CD4-positive, CD25-positive, alpha-beta regulatory T cell (primary cell): ENCODE measurements at regions not wholly inside any gene's neighbourhood (a gene's known extent, or its start where the extent isn't known, plus 50 kb on each side); places are given as distances from the start of the nearest gene placed in this dataset.

Experiments used
- ATAC-seq, 2 donors: fragments of 150-1000 bp; cut with Tn5 transposase; one replicate each; pipeline ENCODE4 v1.10.0; 2021; ENCODE audit warnings: low read depth in 2 of 2, moderate number of reproducible peaks in 2 of 2, moderate library complexity in 1 of 2
- DNase-seq, 3 donors: peaks; one replicate each; pipeline versions ENCODE4 v3.0.0 to v3.0.0-alpha.2; 2012 to 2022; ENCODE audit warnings: mixed read lengths in 1 of 3
- H3K27ac ChIP-seq: one replicate; pipeline ENCODE4 v1.7.0; 2013; ENCODE audit warnings: mild to moderate bottlenecking, low read length; ENCODE audit not compliant: insufficient read depth, poor library complexity, severe bottlenecking
- H3K27me3 ChIP-seq: one replicate; pipeline ENCODE4 v1.7.0; 2013; ENCODE audit warnings: low read length; ENCODE audit not compliant: control insufficient read depth, insufficient read depth
- H3K36me3 ChIP-seq: one replicate; pipeline ENCODE4 v1.7.0; 2013; ENCODE audit warnings: mild to moderate bottlenecking, low read length, moderate library complexity; ENCODE audit not compliant: control insufficient read depth, insufficient read depth
- H3K4me1 ChIP-seq: 2 replicates; pipeline ENCODE4 v1.7.0; 2013; ENCODE audit warnings: mild to moderate bottlenecking, low read length; ENCODE audit not compliant: insufficient read depth, control insufficient read depth, poor library complexity, severe bottlenecking
- H3K4me3 ChIP-seq: one replicate; pipeline ENCODE4 v1.7.0; 2013; ENCODE audit warnings: low read depth, mild to moderate bottlenecking, low read length, moderate library complexity
- H3K9me3 ChIP-seq, 2 experiments: 1 replicate in 1 of 2; 2 replicates in 1 of 2; pipeline ENCODE4 v1.7.0; 2013; ENCODE audit warnings: low read length in 2 of 2, mild to moderate bottlenecking in 1 of 2, moderate library complexity in 1 of 2; ENCODE audit not compliant: control insufficient read depth in 2 of 2
- H3K27ac Mint-ChIP-seq, 3 donors: one replicate each; pipeline ENCODE4 v1.8.0; 2020 to 2022; ENCODE audit warnings: mild to moderate bottlenecking in 3 of 3, mixed read lengths in 3 of 3, moderate library complexity in 2 of 3
- H3K27me3 Mint-ChIP-seq: one replicate; pipeline ENCODE4 v1.8.0; 2022; ENCODE audit warnings: mild to moderate bottlenecking, mixed read lengths
- H3K36me3 Mint-ChIP-seq: one replicate; pipeline ENCODE4 v1.8.0; 2020; ENCODE audit warnings: mixed read lengths
- H3K4me1 Mint-ChIP-seq, 4 donors: one replicate each; pipeline ENCODE4 v1.8.0; 2020 to 2022; ENCODE audit warnings: mixed read lengths in 4 of 4, mild to moderate bottlenecking in 1 of 4
- H3K4me3 Mint-ChIP-seq, 4 donors: one replicate each; pipeline ENCODE4 v1.8.0; 2020 to 2022; ENCODE audit warnings: mild to moderate bottlenecking in 4 of 4, mixed read lengths in 4 of 4, moderate library complexity in 3 of 4
- H3K9me3 Mint-ChIP-seq, 7 donors: one replicate each; pipeline ENCODE4 v1.8.0; 2020 to 2022; ENCODE audit warnings: mixed read lengths in 7 of 7, mild to moderate bottlenecking in 3 of 7, moderate library complexity in 2 of 7

DNA sequence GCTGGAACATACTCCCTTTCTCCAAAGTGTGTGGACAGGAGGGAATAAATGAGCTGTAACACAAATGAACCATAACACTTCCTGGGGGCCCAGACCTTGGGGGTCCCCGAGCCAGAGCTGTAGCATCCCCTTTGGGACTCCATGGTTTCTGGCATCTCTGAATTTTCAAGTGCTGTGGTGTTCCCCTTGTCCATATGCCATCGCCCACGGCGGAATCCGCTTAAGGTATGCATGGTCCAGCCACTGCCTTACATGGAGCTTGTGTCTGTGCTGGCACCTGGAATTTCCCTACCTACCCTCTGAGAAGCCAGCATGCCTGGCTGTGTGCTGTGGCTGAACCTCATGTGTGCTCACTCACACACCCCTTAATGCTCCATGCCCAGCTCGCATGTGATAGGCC is 943.6 kb downstream of the SLITRK1 start:
- no peaks in the 10 kb centered on the region for H3K4me1 Mint-ChIP-seq
- H3K4me3 Mint-ChIP-seq, result no peak overlapping the region
- Histone ChIP-seq H3K4me1 (no peaks in the 10 kb centered on the region), H3K27ac (no peak overlapping the region), H3K4me3 (no peak overlapping the region), H3K27me3 (no peaks in the 10 kb centered on the region), H3K36me3 (no peaks in the 10 kb centered on the region), H3K9me3 (no peaks in the 10 kb centered on the region)
- peaks cover 2 to 9% (median 6%) of the 10 kb centered on the region in 7 donors for H3K9me3 Mint-ChIP-seq
- DNase-seq, result no peak
- ATAC-seq, result no peak
- H3K27ac Mint-ChIP-seq, result no peak overlapping the region
- H3K27me3 Mint-ChIP-seq, result no peaks in the 10 kb centered on the region
- H3K36me3 Mint-ChIP-seq, result no peaks in the 10 kb centered on the region

GRCh38 chr13:82934000-82934399 is 948.3 kb downstream of the SLITRK1 start:
- no peaks in the 10 kb centered on the region for H3K9me3 ChIP-seq
- no peaks in the 10 kb centered on the region for H3K36me3 Mint-ChIP-seq
- H3K27ac ChIP-seq, result no peak overlapping the region
- peaks cover 3 to 20% (median 4%) of the 10 kb centered on the region in 7 donors for H3K9me3 Mint-ChIP-seq
- H3K27ac Mint-ChIP-seq, result no peak overlapping the region
- H3K4me1 Mint-ChIP-seq, result no peaks in the 10 kb centered on the region
- H3K4me3 ChIP-seq, result no peak overlapping the region
- H3K4me3 Mint-ChIP-seq, result no peak overlapping the region
- H3K4me1 ChIP-seq, result no peaks in the 10 kb centered on the region
- H3K36me3 ChIP-seq, result no peaks in the 10 kb centered on the region
- no peaks in the 10 kb centered on the region for H3K27me3 Mint-ChIP-seq
- no peaks in the 10 kb centered on the region for H3K27me3 ChIP-seq
- ATAC-seq, result no peak
- no peak for DNase-seq

DNA sequence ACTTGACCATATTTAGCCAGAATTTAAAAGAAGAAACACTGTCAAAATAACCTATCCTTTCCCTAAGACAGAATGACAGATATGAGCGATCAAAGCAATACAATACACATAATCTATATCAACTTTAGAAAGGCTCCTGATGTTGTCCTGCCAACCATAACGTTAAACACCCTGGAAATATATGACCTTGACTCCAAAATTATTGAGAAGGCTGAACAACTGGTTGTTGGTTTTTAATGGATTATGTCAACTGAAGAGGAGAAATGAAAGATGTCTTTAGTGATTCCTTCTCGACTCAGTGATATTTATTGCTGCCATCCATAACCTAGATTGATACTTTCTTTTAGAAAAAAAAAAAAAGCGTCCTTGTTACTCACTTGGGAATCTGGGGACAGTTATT is 957.2 kb downstream of the SLITRK1 start:
- no peaks in the 10 kb centered on the region for H3K36me3 Mint-ChIP-seq
- Histone ChIP-seq H3K4me3 (no peak overlapping the region), H3K4me1 (no peaks in the 10 kb centered on the region), H3K27ac (no peak overlapping the region), H3K27me3 (no peaks in the 10 kb centered on the region), H3K36me3 (no peaks in the 10 kb centered on the region), H3K9me3 (no peaks in the 10 kb centered on the region)
- H3K9me3 Mint-ChIP-seq, result peaks cover 0 to 17% (median 3%) of the 10 kb centered on the region in 7 donors
- DNase-seq (no peak), ATAC-seq (no peak)
- no peak overlapping the region for H3K4me3 Mint-ChIP-seq
- no peaks in the 10 kb centered on the region for H3K4me1 Mint-ChIP-seq
- H3K27me3 Mint-ChIP-seq, result no peaks in the 10 kb centered on the region
- no peak overlapping the region for H3K27ac Mint-ChIP-seq

- no peaks in the 10 kb centered on the region for H3K36me3 Mint-ChIP-seq
- no peak overlapping the region for H3K27ac Mint-ChIP-seq
- no peak for ATAC-seq
- H3K4me1 Mint-ChIP-seq, result no peaks in the 10 kb centered on the region
- Histone ChIP-seq H3K9me3 (no peaks in the 10 kb centered on the region), H3K4me3 (no peak overlapping the region), H3K27me3 (no peaks in the 10 kb centered on the region), H3K4me1 (no peaks in the 10 kb centered on the region), H3K27ac (no peak overlapping the region), H3K36me3 (no peaks in the 10 kb centered on the region)
- no peak for DNase-seq
- H3K27me3 Mint-ChIP-seq, result no peaks in the 10 kb centered on the region
- peaks cover 0 to 14% (median 5%) of the 10 kb centered on the region in 7 donors for H3K9me3 Mint-ChIP-seq
- no peak overlapping the region for H3K4me3 Mint-ChIP-seq
Measured at GRCh38 chr13:82917984-82918383, 964.3 kb downstream of the SLITRK1 start.

- no peaks in the 10 kb centered on the region for H3K36me3 ChIP-seq
- H3K4me3 ChIP-seq, result no peak overlapping the region
- no peak overlapping the region for H3K27ac Mint-ChIP-seq
- peaks cover 0 to 16% (median 2%) of the 10 kb centered on the region in 7 donors for H3K9me3 Mint-ChIP-seq
- no peaks in the 10 kb centered on the region for H3K27me3 ChIP-seq
- peaks cover 0 to 4% of the 10 kb centered on the region in 2 experiments for H3K9me3 ChIP-seq
- ATAC-seq (no peak), DNase-seq (no peak)
- no peak overlapping the region for H3K27ac ChIP-seq
- H3K4me1 ChIP-seq, result no peaks in the 10 kb centered on the region
- no peaks in the 10 kb centered on the region for H3K36me3 Mint-ChIP-seq
- no peak overlapping the region for H3K4me3 Mint-ChIP-seq
- H3K4me1 Mint-ChIP-seq, result no peaks in the 10 kb centered on the region
- H3K27me3 Mint-ChIP-seq, result no peaks in the 10 kb centered on the region
Measured at GRCh38 chr13:82912564-82912963, 969.7 kb downstream of the SLITRK1 start.

GRCh38 chr13:82905071-82905470 is 977.2 kb downstream of the SLITRK1 start:
- Mint-ChIP-seq H3K27me3 (no peaks in the 10 kb centered on the region), H3K4me1 (no peaks in the 10 kb centered on the region), H3K36me3 (no peaks in the 10 kb centered on the region), H3K27ac (no peak overlapping the region), H3K9me3 (peaks cover 0 to 22% (median 4%) of the 10 kb centered on the region in 7 donors), H3K4me3 (no peak overlapping the region)
- Histone ChIP-seq H3K9me3 (peaks cover 1 to 4% of the 10 kb centered on the region in 2 experiments), H3K4me3 (no peak overlapping the region), H3K27me3 (no peaks in the 10 kb centered on the region), H3K27ac (no peak overlapping the region), H3K36me3 (no peaks in the 10 kb centered on the region), H3K4me1 (no peaks in the 10 kb centered on the region)
- ATAC-seq, result no peak
- DNase-seq, result no peak

- DNase-seq, result no peak
- no peak for ATAC-seq
- Histone ChIP-seq H3K36me3 (no peaks in the 10 kb centered on the region), H3K9me3 (peaks cover 0 to 1% of the 10 kb centered on the region in 2 experiments), H3K27ac (no peak overlapping the region), H3K27me3 (no peaks in the 10 kb centered on the region), H3K4me3 (no peak overlapping the region), H3K4me1 (no peaks in the 10 kb centered on the region)
- H3K36me3 Mint-ChIP-seq, result no peaks in the 10 kb centered on the region
- no peaks in the 10 kb centered on the region for H3K4me1 Mint-ChIP-seq
- no peaks in the 10 kb centered on the region for H3K27me3 Mint-ChIP-seq
- H3K9me3 Mint-ChIP-seq, result peaks cover 0 to 21% (median 3%) of the 10 kb centered on the region in 7 donors
- no peak overlapping the region for H3K4me3 Mint-ChIP-seq
- H3K27ac Mint-ChIP-seq, result no peak overlapping the region
Measured at GRCh38 chr13:82900453-82900852, 981.8 kb downstream of the SLITRK1 start.

DNA sequence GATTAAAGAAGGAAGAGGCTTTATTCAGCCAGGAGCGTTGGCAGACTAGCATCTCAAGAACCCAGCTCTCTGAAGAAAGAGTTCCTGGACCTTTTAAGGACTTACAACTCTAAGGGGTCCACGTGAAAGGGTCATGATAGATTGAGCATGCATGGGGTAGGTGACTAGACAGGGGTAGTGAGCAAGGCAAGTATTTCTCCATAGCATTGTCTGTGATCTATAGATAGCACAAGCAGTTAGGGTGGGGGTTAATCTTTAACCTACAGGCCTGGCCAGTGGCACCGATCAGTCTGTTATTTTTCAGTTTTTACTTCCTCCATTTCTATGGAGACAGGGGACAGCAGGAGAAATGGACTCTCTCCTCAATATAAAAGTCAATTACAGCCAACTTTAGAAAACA is 983.7 kb downstream of the SLITRK1 start:
- H3K4me3 ChIP-seq, result no peak overlapping the region
- Mint-ChIP-seq H3K4me1 (no peaks in the 10 kb centered on the region), H3K36me3 (no peaks in the 10 kb centered on the region), H3K27me3 (no peaks in the 10 kb centered on the region), H3K4me3 (no peak overlapping the region), H3K27ac (no peak overlapping the region), H3K9me3 (peaks cover 0 to 21% (median 2%) of the 10 kb centered on the region in 7 donors)
- DNase-seq, result no peak
- no peaks in the 10 kb centered on the region for H3K36me3 ChIP-seq
- no peaks in the 10 kb centered on the region for H3K9me3 ChIP-seq
- no peak for ATAC-seq
- no peaks in the 10 kb centered on the region for H3K27me3 ChIP-seq
- H3K4me1 ChIP-seq, result no peaks in the 10 kb centered on the region
- H3K27ac ChIP-seq, result no peak overlapping the region
